Activated T-cell treated with anti-CD3 and anti-CD28 coated beads, Interleukin-2, amount 50 U/mL, for 4 hours (primary cell): ENCODE measurements at regions not wholly inside any gene's neighbourhood (a gene's known extent, or its start where the extent isn't known, plus 50 kb on each side); places are given as distances from the start of the nearest gene placed in this dataset.
"Not testable (repeated sequence)": the region's sequence is repeated elsewhere in the genome, so short reads cannot be mapped to it uniquely, and the experiment has no call there.

Source experiments
- ATAC-seq, 2 donors: fragments of 200-7000 bp; cut with Tn5 transposase; one replicate each; pipeline ENCODE4 v1.10.0; 2021
- DNase-seq: peaks from one replicate; pipeline ENCODE4 v3.0.0-alpha.2; 2020
- H3K27me3 Mint-ChIP-seq: one replicate; pipeline ENCODE4 v1.8.0; 2021; ENCODE audit warnings: low read depth, mixed read lengths
- H3K36me3 Mint-ChIP-seq: one replicate; pipeline ENCODE4 v1.8.0; 2022; ENCODE audit warnings: mixed read lengths; ENCODE audit not compliant: insufficient read depth
- H3K4me1 Mint-ChIP-seq: one replicate; pipeline ENCODE4 v1.8.0; 2021; ENCODE audit warnings: low read depth, mixed read lengths
- H3K4me3 Mint-ChIP-seq: one replicate; pipeline ENCODE4 v1.8.0; 2021; ENCODE audit warnings: mild to moderate bottlenecking, moderate library complexity, mixed read lengths
- H3K9me3 Mint-ChIP-seq: one replicate; pipeline ENCODE4 v1.8.0; 2021; ENCODE audit warnings: mixed read lengths

GRCh38 chr12:34127379-34127778, 105.1 kb downstream of the ALG10 start:
- not testable (repeated sequence) for H3K27me3 Mint-ChIP-seq, H3K36me3 Mint-ChIP-seq, ATAC-seq, DNase-seq, H3K9me3 Mint-ChIP-seq, H3K4me3 Mint-ChIP-seq
- H3K4me1 Mint-ChIP-seq = peaks cover 18% of the 10 kb centered on the region

- no peaks in the 10 kb centered on the region for H3K9me3 Mint-ChIP-seq
- no peaks in the 10 kb centered on the region for H3K36me3 Mint-ChIP-seq
- H3K4me1 Mint-ChIP-seq = no peaks in the 10 kb centered on the region
- ATAC-seq = no peak
- no peak overlapping the region for H3K4me3 Mint-ChIP-seq
- no peak for DNase-seq
- peaks cover 5% of the 10 kb centered on the region for H3K27me3 Mint-ChIP-seq
These were observed 120.1 kb downstream of the ALG10 start for GRCh38 chr12:34142430-34142829.

GRCh38 chr12:34151019-34151418, 128.7 kb downstream of the ALG10 start:
- no peak overlapping the region for H3K4me3 Mint-ChIP-seq
- no peak for ATAC-seq
- H3K9me3 Mint-ChIP-seq = no peaks in the 10 kb centered on the region
- H3K27me3 Mint-ChIP-seq = no peaks in the 10 kb centered on the region
- no peaks in the 10 kb centered on the region for H3K36me3 Mint-ChIP-seq
- no peaks in the 10 kb centered on the region for H3K4me1 Mint-ChIP-seq
- no peak for DNase-seq

- Mint-ChIP-seq H3K27me3 (peaks cover 2% of the 10 kb centered on the region), H3K4me3 (no peak overlapping the region), H3K36me3 (no peaks in the 10 kb centered on the region), H3K4me1 (no peaks in the 10 kb centered on the region), H3K9me3 (no peaks in the 10 kb centered on the region)
- DNase-seq (no peak), ATAC-seq (no peak)
These were observed 141.1 kb downstream of the ALG10 start for GRCh38 chr12:34163443-34163842.

GRCh38 chr12:34166427-34167060, 144.2 kb downstream of the ALG10 start:
- Mint-ChIP-seq H3K4me3 (no peak overlapping the region), H3K4me1 (no peaks in the 10 kb centered on the region), H3K9me3 (no peaks in the 10 kb centered on the region), H3K27me3 (no peaks in the 10 kb centered on the region), H3K36me3 (no peaks in the 10 kb centered on the region)
- ATAC-seq (no peak), DNase-seq (no peak)

GRCh38 chr12:34168507-34168906, 146.2 kb downstream of the ALG10 start:
- not testable (repeated sequence) for H3K4me3 Mint-ChIP-seq, DNase-seq, ATAC-seq, H3K27me3 Mint-ChIP-seq, H3K9me3 Mint-ChIP-seq, H3K36me3 Mint-ChIP-seq, H3K4me1 Mint-ChIP-seq

GRCh38 chr12:34186492-34186891, 164.2 kb downstream of the ALG10 start:
- Mint-ChIP-seq H3K27me3 (peaks cover 9% of the 10 kb centered on the region), H3K4me3 (no peak overlapping the region), H3K9me3 (no peaks in the 10 kb centered on the region), H3K36me3 (no peaks in the 10 kb centered on the region), H3K4me1 (no peaks in the 10 kb centered on the region)
- ATAC-seq (no peak), DNase-seq (no peak)

GRCh38 chr12:34188974-34189373, 166.7 kb downstream of the ALG10 start:
- no peak overlapping the region for H3K4me3 Mint-ChIP-seq
- no peak for DNase-seq
- H3K27me3 Mint-ChIP-seq = peaks cover 14% of the 10 kb centered on the region
- no peaks in the 10 kb centered on the region for H3K4me1 Mint-ChIP-seq
- no peak for ATAC-seq
- no peaks in the 10 kb centered on the region for H3K9me3 Mint-ChIP-seq
- no peaks in the 10 kb centered on the region for H3K36me3 Mint-ChIP-seq

- H3K9me3 Mint-ChIP-seq = no peaks in the 10 kb centered on the region
- peaks cover 15% of the 10 kb centered on the region for H3K27me3 Mint-ChIP-seq
- no peak for DNase-seq
These were observed 167.8 kb downstream of the ALG10 start for GRCh38 chr12:34190054-34190453.

GRCh38 chr12:34198924-34199323, 176.6 kb downstream of the ALG10 start:
- no peaks in the 10 kb centered on the region for H3K9me3 Mint-ChIP-seq
- no peaks in the 10 kb centered on the region for H3K36me3 Mint-ChIP-seq
- H3K27me3 Mint-ChIP-seq = peaks cover 3% of the 10 kb centered on the region
- DNase-seq = no peak
- H3K4me1 Mint-ChIP-seq = no peaks in the 10 kb centered on the region
- no peak for ATAC-seq
- H3K4me3 Mint-ChIP-seq = no peak overlapping the region

More at GRCh38 chr12:34190054-34190453, 167.8 kb downstream of the ALG10 start:
- no peaks in the 10 kb centered on the region for H3K4me1 Mint-ChIP-seq
- no peak for ATAC-seq
- H3K36me3 Mint-ChIP-seq = no peaks in the 10 kb centered on the region
- H3K4me3 Mint-ChIP-seq = no peak overlapping the region

- Mint-ChIP-seq H3K36me3 (no peaks in the 10 kb centered on the region), H3K27me3 (no peaks in the 10 kb centered on the region), H3K4me1 (no peaks in the 10 kb centered on the region), H3K9me3 (no peaks in the 10 kb centered on the region), H3K4me3 (no peak overlapping the region)
- ATAC-seq = no peak
- DNase-seq = no peak
These were observed 181.7 kb downstream of the ALG10 start for GRCh38 chr12:34203866-34204620.

GRCh38 chr12:34204830-34205285, 182.6 kb downstream of the ALG10 start:
- no peak for DNase-seq
- H3K9me3 Mint-ChIP-seq = no peaks in the 10 kb centered on the region
- no peaks in the 10 kb centered on the region for H3K4me1 Mint-ChIP-seq
- no peaks in the 10 kb centered on the region for H3K27me3 Mint-ChIP-seq
- no peak overlapping the region for H3K4me3 Mint-ChIP-seq
- no peak for ATAC-seq
- no peaks in the 10 kb centered on the region for H3K36me3 Mint-ChIP-seq

- DNase-seq = no peak
- H3K36me3 Mint-ChIP-seq = no peaks in the 10 kb centered on the region
- H3K4me3 Mint-ChIP-seq = no peak overlapping the region
- H3K9me3 Mint-ChIP-seq = no peaks in the 10 kb centered on the region
- H3K27me3 Mint-ChIP-seq = no peaks in the 10 kb centered on the region
- ATAC-seq = no peak
- H3K4me1 Mint-ChIP-seq = no peaks in the 10 kb centered on the region
These were observed 183.1 kb downstream of the ALG10 start for GRCh38 chr12:34205401-34205800.

GRCh38 chr12:34206061-34206785, 183.9 kb downstream of the ALG10 start:
- no peaks in the 10 kb centered on the region for H3K27me3 Mint-ChIP-seq

GRCh38 chr12:34207858-34208257, 185.6 kb downstream of the ALG10 start:
- no peaks in the 10 kb centered on the region for H3K27me3 Mint-ChIP-seq
- H3K4me3 Mint-ChIP-seq = no peak overlapping the region
- no peaks in the 10 kb centered on the region for H3K9me3 Mint-ChIP-seq
- no peak for ATAC-seq
- no peaks in the 10 kb centered on the region for H3K36me3 Mint-ChIP-seq
- no peak for DNase-seq
- H3K4me1 Mint-ChIP-seq = no peaks in the 10 kb centered on the region

More at GRCh38 chr12:34206061-34206785, 183.9 kb downstream of the ALG10 start:
- no peak for ATAC-seq
- H3K36me3 Mint-ChIP-seq = no peaks in the 10 kb centered on the region
- no peaks in the 10 kb centered on the region for H3K9me3 Mint-ChIP-seq
- H3K4me3 Mint-ChIP-seq = no peak overlapping the region
- no peaks in the 10 kb centered on the region for H3K4me1 Mint-ChIP-seq
- no peak for DNase-seq
